OCI-LY1 (cell line): ENCODE measurements at regions not wholly inside any gene's neighbourhood (a gene's known extent, or its start where the extent isn't known, plus 50 kb on each side); places are given as distances from the start of the nearest gene placed in this dataset.
"Not testable (repeated sequence)": the region's sequence is repeated elsewhere in the genome, so short reads cannot be mapped to it uniquely, and the experiment has no call there.

Experiments used
- EZH2 ChIP-seq: fragments of 200-600 bp; sonication (generic), shearing (Covaris generic); IDR thresholded peaks from 2 replicates; pipeline ENCODE4 v1.8.0; 2017; ENCODE audit warnings: borderline replicate concordance, mixed run types, mild to moderate bottlenecking, antibody characterized with exemption, low read length, moderate library complexity, mixed read lengths
- TF ChIP-seq, protein P1 (sequence below): fragments of 200-600 bp; sonication (generic), shearing (Covaris generic); IDR thresholded peaks from 2 replicates; pipeline ENCODE4 v1.5.1; 2017; ENCODE audit warnings: mild to moderate bottlenecking, antibody characterized with exemption, low read length, moderate library complexity, mixed read lengths

GRCh38 chr11:67799808-67800207 is 125.4 kb upstream of the ALDH3B2 start:
- TF ChIP-seq, protein P1, sequence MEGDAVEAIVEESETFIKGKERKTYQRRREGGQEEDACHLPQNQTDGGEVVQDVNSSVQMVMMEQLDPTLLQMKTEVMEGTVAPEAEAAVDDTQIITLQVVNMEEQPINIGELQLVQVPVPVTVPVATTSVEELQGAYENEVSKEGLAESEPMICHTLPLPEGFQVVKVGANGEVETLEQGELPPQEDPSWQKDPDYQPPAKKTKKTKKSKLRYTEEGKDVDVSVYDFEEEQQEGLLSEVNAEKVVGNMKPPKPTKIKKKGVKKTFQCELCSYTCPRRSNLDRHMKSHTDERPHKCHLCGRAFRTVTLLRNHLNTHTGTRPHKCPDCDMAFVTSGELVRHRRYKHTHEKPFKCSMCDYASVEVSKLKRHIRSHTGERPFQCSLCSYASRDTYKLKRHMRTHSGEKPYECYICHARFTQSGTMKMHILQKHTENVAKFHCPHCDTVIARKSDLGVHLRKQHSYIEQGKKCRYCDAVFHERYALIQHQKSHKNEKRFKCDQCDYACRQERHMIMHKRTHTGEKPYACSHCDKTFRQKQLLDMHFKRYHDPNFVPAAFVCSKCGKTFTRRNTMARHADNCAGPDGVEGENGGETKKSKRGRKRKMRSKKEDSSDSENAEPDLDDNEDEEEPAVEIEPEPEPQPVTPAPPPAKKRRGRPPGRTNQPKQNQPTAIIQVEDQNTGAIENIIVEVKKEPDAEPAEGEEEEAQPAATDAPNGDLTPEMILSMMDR, result peak; percentile 39
- TF ChIP-seq EZH2, result not testable (repeated sequence)
